Left lung (tissue), 4 donors: ENCODE measurements at regions not wholly inside any gene's neighbourhood (a gene's known extent, or its start where the extent isn't known, plus 50 kb on each side); places are given as distances from the start of the nearest gene placed in this dataset.

Experiments
- ATAC-seq: fragments of 200-7000 bp; cut with Tn5 transposase; one replicate; pipeline ENCODE4 v1.9.1; 2020; ENCODE audit warnings: moderate library complexity
- DNase-seq, 4 donors: peaks; one replicate each; pipeline ENCODE4 v3.0.0-alpha.2; 2013 to 2020
- H3K27ac ChIP-seq, 2 donors: fragments of 200-600 bp; sonication (generic) in 1 of 2; one replicate each; pipeline versions ENCODE4 v1.5.0 to v1.8.0; 2020 to 2021
- H3K27me3 ChIP-seq, 2 donors: fragments of 200-600 bp; sonication (generic) in 1 of 2; one replicate each; pipeline versions ENCODE4 v1.5.0 to v1.8.0; 2020 to 2021
- H3K36me3 ChIP-seq, 2 donors: fragments of 200-600 bp; sonication (generic) in 1 of 2; one replicate each; pipeline versions ENCODE4 v1.5.0 to v1.8.0; 2020 to 2021
- H3K4me1 ChIP-seq, 2 donors: fragments of 200-600 bp; one replicate each; pipeline ENCODE4 v1.8.0; 2021
- H3K4me3 ChIP-seq, 2 donors: fragments of 200-600 bp; sonication (generic) in 1 of 2; one replicate each; pipeline versions ENCODE4 v1.5.0 to v1.8.0; 2020 to 2021; ENCODE audit warnings: mild to moderate bottlenecking in 1 of 2
- H3K9me3 ChIP-seq, 2 donors: fragments of 200-600 bp; sonication (generic) in 1 of 2; one replicate each; pipeline versions ENCODE4 v1.5.0 to v1.8.0; 2020 to 2021
- CTCF ChIP-seq, 2 donors: fragments of 200-600 bp; sonication (generic) in 1 of 2; IDR thresholded peaks; one replicate each; pipeline versions ENCODE4 v1.5.0 to v1.8.0; 2021; ENCODE audit warnings: antibody characterized with exemption in 2 of 2
- intact Hi-C, 2 donors: fragments of 100-400 bp; cut with DNase I; formaldehyde crosslinking; loops; one replicate each; pipeline versions ENCODE4 v1.11.2 to v1.14.2; 2022
- donor health status: DM: no; HTN: yes; CAD: no.
- donor health status: DM: no; HTN: no; CAD: no.

- Histone ChIP-seq H3K9me3 (peaks cover 0 to 8% of the 10 kb centered on the region in 2 donors), H3K27me3 (no peaks in the 10 kb centered on the region), H3K4me1 (no peaks in the 10 kb centered on the region), H3K27ac (no peak overlapping the region), H3K36me3 (no peaks in the 10 kb centered on the region), H3K4me3 (no peak overlapping the region)
- DNase-seq: no peak
- no peak for TF ChIP-seq CTCF (IDR thresholded peaks at IDR 0.05)
- intact Hi-C loops: no loop called here
- no peak for ATAC-seq
These were observed 52.2 kb upstream of the C10orf90 start for GRCh38 chr10:126722726-126723125.

DNA sequence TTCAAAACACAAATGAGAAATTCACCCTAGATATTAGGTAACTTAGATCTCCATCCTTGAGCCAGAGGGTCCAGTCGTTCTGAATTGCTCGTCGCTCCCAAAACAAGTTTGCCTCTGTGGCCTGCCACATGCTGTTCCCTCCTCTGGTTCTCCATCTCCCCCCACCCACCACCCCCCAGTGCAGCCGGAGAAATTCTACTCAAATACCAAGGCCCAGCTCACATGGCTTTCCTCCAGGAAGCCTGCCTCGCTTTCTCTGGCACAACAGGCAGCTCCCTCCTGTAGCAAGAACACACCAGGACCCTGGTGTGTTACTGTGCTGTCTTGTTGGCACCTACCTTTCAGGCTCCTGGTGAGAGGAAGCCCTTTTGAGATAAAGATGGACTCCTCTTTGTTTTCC, 52.7 kb upstream of the C10orf90 start:
- H3K36me3 ChIP-seq: no peaks in the 10 kb centered on the region
- intact Hi-C loops: no loop called here
- no peaks in the 10 kb centered on the region for H3K27me3 ChIP-seq
- no peaks in the 10 kb centered on the region for H3K4me1 ChIP-seq
- no peak overlapping the region for H3K4me3 ChIP-seq
- no peak for TF ChIP-seq CTCF (IDR thresholded peaks at IDR 0.05)
- no peak for ATAC-seq
- peaks cover 0 to 12% of the 10 kb centered on the region in 2 donors for H3K9me3 ChIP-seq
- H3K27ac ChIP-seq: no peak overlapping the region
- no peak for DNase-seq

GRCh38 chr10:126729314-126729870, 58.9 kb upstream of the C10orf90 start:
- Histone ChIP-seq H3K36me3 (no peaks in the 10 kb centered on the region), H3K4me3 (no peak overlapping the region), H3K4me1 (no peaks in the 10 kb centered on the region), H3K27ac (no peak overlapping the region), H3K27me3 (no peaks in the 10 kb centered on the region), H3K9me3 (peaks cover 0 to 13% of the 10 kb centered on the region in 2 donors)
- DNase-seq (no peak), ATAC-seq (no peak)
- intact Hi-C loops: no loop called here
- TF ChIP-seq CTCF (IDR thresholded peaks at IDR 0.05): no peak

GRCh38 chr10:126730856-126731609, 60.5 kb upstream of the C10orf90 start:
- ATAC-seq (no peak), DNase-seq (no peak)
- intact Hi-C loops: no loop called here
- Histone ChIP-seq H3K4me3 (no peak overlapping the region), H3K27me3 (no peaks in the 10 kb centered on the region), H3K36me3 (no peaks in the 10 kb centered on the region), H3K9me3 (peaks cover 0 to 13% of the 10 kb centered on the region in 2 donors), H3K27ac (no peak overlapping the region), H3K4me1 (no peaks in the 10 kb centered on the region)
- no peak for TF ChIP-seq CTCF (IDR thresholded peaks at IDR 0.05)

DNA sequence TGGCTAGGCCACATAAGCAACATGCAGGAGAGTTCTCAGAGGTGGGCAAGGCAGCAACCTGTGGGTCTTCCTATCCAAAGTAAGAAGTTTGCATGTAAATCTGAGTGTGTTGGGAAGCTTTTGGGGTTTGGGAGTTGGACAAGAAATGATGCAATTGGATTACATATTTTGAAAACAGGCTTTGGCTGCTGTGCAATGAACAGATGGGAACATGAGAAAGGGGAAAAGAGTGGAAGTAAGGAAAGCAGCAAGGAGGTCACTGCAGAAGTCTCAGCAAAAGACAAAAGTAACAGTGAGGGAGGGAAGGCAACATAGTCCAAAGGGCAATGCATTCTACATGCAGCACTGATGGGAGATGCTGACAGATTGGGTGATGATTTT, 61.1 kb upstream of the C10orf90 start:
- intact Hi-C loops: no loop called here

More for the DNA sequence above, 61.1 kb upstream of the C10orf90 start:
- peaks cover 0 to 13% of the 10 kb centered on the region in 2 donors for H3K9me3 ChIP-seq
- H3K4me3 ChIP-seq: no peak overlapping the region
- no peaks in the 10 kb centered on the region for H3K36me3 ChIP-seq
- DNase-seq: peak in 2 of 4 donors; percentile 46 to 51
- TF ChIP-seq CTCF (IDR thresholded peaks at IDR 0.05): no peak
- ATAC-seq: no peak
- no peaks in the 10 kb centered on the region for H3K27me3 ChIP-seq
- H3K27ac ChIP-seq: no peak overlapping the region
- no peaks in the 10 kb centered on the region for H3K4me1 ChIP-seq
